IPS DF 19.7 (cell line): ENCODE measurements at regions not wholly inside any gene's neighbourhood (a gene's known extent, or its start where the extent isn't known, plus 50 kb on each side); places are given as distances from the start of the nearest gene placed in this dataset.
"Not testable (repeated sequence)": the region's sequence is repeated elsewhere in the genome, so short reads cannot be mapped to it uniquely, and the experiment has no call there.

ENCODE experiments used
- DNase-seq: peaks from one replicate; pipeline ENCODE4 v3.0.0-alpha.2; 2013; ENCODE audit warnings: low read depth, low spot score

DNA sequence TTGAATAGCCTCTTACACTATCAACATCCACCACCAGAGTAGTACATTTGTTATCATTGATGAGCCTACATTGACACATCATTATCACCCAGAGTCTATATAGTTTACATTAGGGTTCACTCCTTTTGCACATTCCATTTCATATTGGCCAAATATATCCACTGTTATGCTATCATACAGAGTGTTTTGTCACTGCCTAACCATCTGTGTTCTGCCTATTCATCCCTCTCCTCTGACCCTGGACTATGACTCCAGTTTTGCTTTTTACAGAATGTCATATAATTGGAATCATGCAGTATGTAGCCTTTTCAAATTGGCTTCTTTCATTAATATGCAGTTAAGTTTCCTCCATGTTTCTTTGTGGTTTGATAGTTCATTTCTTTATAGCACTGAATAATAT, 904.7 kb downstream of the TLE1 start:
- DNase-seq: no peak

- no peak for DNase-seq
Measured at GRCh38 chr9:80775971-80776370, 913.4 kb downstream of the TLE1 start.

DNA sequence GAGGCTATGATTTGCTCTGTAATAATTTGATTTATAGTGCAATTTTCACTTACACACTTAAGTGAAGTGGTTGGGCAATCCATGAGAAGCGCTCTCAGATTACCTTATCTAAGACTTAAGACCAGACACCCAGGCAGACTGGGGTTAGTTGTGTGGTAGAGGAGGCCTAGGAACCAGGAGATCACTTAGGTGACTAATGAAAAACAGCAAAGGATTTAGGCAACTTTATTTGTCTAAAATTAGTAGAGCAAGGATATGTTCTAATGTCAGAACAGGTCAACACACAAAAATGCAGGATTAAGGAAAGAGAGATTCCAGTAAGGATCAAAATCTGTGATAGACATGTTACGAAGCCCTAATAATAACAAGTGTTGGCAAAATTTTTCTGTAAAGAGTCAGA, 913.8 kb downstream of the TLE1 start:
- no peak for DNase-seq

DNA sequence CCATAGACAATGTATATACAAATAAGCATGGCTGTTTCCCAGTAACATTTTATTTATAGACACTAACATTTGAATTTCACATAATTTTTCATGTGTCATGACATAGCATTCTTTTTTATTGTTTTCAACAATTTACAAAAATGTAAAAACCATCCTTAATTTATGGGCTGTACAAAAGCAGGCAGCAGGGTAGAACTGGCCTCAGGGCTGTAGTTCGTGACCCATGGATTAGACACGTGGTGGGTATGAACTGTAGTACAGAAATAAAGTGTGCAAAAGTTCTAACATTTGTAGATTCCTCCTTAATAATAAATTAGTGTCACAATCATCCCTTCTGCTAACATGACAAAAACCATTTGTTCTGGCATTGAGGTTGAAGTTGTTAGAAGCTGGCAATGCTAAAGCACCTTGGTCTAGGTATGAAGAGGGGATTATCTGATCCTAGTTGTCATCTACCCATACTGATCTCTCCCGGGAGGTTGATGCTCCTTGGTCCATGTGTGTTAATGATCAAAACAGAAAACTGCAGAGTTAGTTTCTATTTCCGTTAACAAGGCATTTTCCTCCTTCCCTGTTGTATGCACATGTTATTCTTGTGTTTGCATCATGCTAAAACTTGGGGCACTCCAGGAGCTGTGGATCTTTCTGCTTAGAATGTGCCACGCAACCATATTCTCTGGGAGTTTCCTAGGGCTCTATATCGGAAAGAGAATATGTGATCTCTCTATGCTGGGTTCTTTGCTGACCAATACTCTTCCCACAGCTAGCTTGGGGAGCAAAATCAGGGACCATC, 917.6 kb downstream of the TLE1 start:
- no peak for DNase-seq

GRCh38 chr9:80763536-80763935, 925.8 kb downstream of the TLE1 start:
- DNase-seq: no peak

- no peak for DNase-seq
Measured at GRCh38 chr9:80755586-80755985, 933.8 kb downstream of the TLE1 start.

DNA sequence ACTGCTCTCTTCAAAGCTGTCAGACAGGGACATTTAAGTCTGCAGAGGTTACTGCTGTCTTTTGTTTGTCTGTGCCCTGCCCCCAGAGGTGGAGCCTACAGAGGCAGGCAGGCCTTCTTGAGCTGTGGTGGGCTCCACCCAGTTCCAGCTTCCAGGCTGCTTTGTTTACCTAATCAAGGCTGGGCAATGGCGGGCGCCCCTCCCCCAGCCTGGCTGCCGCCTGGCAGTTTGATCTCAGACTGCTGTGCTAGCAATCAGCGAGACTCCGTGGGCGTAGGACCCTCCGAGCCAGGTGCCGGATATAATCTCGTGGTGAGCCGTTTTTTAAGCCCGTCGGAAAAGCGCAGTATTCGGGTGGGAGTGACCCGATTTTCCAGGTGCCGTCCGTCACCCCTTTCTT, 942.3 kb downstream of the TLE1 start:
- not testable (repeated sequence) for DNase-seq

- DNase-seq: no peak
Measured at GRCh38 chr9:80732506-80732905, 956.8 kb downstream of the TLE1 start.

DNA sequence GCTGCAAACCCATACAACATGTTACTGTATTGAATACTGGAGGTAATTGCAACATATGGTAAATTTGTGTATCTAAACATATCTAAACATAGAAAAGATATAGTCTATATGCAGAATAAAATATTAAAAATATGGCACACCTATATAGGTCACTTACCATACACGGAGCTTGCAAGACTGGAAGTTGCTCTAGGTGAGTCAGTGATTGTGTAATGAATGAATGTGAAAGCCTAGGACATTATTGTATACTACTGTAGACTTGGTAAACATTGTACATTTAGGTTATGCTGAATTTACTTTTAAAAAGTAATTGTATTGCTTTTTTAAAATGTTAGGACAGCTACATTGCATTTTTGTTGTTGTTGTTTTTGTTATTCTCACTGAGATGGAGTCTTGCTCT, 968.8 kb downstream of the TLE1 start:
- no peak for DNase-seq

DNA sequence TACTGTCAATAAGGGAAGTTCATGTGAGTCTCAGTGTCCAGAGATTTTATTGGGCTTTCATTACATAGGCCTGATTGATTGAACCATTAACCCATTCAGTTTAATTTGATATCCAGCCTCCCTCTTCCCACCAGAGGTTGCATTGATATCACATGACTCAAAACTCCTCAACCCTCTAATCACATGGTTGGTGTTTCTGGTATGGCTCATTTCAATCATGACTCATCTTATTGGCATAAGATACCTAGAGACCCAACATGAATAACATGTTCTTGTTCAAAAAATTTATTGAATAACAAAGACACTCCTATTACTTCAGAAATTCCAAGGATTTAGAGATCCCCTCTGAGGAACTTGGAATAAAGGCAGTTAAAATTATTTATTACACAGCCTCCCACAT, 982.2 kb downstream of the TLE1 start:
- DNase-seq: no peak

GRCh38 chr9:80701061-80701460, 988.3 kb downstream of the TLE1 start:
- no peak for DNase-seq

DNA sequence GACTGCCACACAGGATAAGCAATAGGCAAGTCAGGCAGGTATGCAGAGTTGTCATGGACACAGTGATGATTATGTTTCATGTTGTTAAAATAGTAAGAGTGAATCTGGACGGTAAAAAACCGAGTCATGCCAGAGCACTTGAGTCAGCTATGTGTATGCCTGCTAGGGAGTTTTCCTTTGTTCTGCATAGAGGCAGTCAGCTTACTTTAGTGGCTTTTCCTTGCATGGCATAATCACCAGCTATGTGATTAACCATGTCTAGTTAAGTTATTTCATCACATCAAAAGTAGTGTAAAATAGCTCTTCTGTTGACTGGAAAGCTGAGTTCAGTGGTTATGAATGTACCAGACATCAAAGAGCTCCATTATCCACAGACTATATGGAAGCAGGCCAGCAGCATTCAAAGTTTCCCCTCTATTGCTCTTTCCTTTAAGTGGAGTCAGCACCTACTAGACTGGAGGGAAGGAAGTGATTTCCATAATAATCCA, 989.8 kb downstream of the TLE1 start:
- no peak for DNase-seq

DNA sequence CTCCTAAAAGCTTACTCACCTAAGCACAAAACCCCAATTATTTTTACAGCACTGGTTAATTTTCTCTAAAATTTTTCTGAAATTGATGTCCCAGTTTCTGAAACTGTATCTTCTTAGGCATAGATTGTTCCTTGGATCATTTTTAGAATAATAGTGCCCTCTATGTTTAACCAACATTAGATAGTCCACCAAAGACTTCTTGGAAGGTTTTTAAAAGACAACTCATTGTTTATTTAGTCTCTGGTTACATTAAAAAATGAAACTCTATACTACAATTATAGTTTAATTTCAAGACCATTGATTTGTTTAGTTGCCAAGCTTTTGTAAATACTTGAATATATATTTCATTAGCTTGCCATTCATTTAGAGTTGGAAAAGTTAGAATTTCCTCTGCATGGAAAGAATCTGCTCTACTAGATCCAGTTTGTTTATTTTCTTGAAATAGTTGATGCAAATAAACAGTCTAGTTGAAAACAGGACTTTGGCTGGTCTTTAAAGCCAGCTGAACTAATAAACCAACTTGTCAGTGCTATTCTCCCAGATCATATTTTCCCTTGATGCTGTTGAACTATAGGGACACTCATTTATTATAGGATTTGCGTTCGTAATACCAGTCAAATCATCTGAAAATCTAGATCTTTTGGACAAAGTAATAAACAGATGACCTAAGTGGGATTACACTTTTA, 990.5 kb downstream of the TLE1 start:
- DNase-seq: no peak

GRCh38 chr9:80692751-80693150, 996.6 kb downstream of the TLE1 start:
- DNase-seq: no peak

- no peak for DNase-seq
Measured at GRCh38 chr9:80691229-80691628, 998.1 kb downstream of the TLE1 start.

- DNase-seq: no peak
Measured at GRCh38 chr9:80690349-80690939, 998.9 kb downstream of the TLE1 start.

DNA sequence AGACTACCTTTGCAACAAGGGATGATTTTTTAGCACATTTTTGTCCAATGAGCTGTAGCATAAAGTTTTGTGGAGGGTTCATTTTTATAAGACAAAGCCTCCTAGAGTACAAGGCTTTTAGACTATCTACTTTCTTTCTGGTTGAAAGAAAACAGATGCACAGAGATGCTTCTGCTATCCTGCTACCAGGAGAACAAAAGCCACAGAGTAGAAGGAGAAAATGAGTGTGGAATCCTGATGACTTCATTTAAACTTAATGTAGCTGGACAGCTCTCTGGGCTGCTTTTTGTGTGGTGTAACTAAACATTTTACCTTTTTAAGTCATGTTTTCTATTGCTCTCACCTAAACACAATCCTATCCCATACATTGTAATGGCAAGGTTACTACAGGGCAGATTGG, 1009.4 kb downstream of the TLE1 start:
- no peak for DNase-seq

DNA sequence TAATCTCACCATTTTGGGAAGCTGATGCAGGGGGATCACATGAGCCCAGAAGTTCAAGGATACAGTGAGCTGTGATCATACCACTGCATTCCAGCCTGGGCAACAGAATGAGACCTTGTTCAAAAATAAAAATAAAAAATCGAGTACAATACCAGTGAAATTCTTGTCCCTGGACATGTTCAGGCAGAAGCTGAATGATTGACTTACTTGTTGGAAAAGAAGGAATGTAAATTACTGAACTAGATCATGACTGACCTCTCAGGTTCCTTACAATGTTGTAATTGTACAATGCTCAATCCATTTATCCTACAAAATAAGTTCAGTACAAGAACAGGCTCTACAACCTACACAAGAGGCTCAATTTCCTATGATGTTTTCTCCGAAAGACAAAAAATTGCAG, 1010.4 kb downstream of the TLE1 start:
- DNase-seq: no peak

GRCh38 chr9:80673496-80673895, 1015.9 kb downstream of the TLE1 start:
- DNase-seq: no peak

GRCh38 chr9:80665479-80665878, 1023.9 kb downstream of the TLE1 start:
- no peak for DNase-seq

GRCh38 chr9:80664327-80665210, 1024.8 kb downstream of the TLE1 start:
- DNase-seq: no peak

- DNase-seq: not testable (repeated sequence)
Measured at GRCh38 chr9:80659751-80660150, 1029.6 kb downstream of the TLE1 start.
